Pancreas (tissue), 10 donors: ENCODE measurements at regions not wholly inside any gene's neighbourhood (a gene's known extent, or its start where the extent isn't known, plus 50 kb on each side); places are given as distances from the start of the nearest gene placed in this dataset.
A peak's percentile ranks its signal among the peaks of the same experiment; 100 is the strongest.

ENCODE experiments used
- ATAC-seq, 4 donors: fragments of 200-7000 bp; cut with Tn5 transposase; one replicate each; pipeline versions ENCODE4 v1.8.0 to v1.9.1; 2020; ENCODE audit warnings: mild to moderate bottlenecking in 4 of 4, moderate library complexity in 4 of 4
- DNase-seq, 6 donors: peaks; one replicate each; pipeline ENCODE4 v3.0.0-alpha.2; 2020
- FAIRE-seq: peaks from 2 replicates; lab custom pipeline; 2012; peaks lifted over from hg19 to GRCh38; lab: Jason Lieb, UNC
- H3K27ac ChIP-seq, 4 donors: fragments of 200-600 bp; sonication (generic); 1 replicate in 3 of 4; 2 replicates in 1 of 4; pipeline versions ENCODE4 v1.5.0 to v1.8.0; 2020
- H3K27me3 ChIP-seq, 4 donors: fragments of 200-600 bp; one replicate each; pipeline ENCODE4 v1.8.0; 2021
- H3K36me3 ChIP-seq, 3 donors: fragments of 200-600 bp; sonication (generic) in 1 of 3; one replicate each; pipeline versions ENCODE4 v1.5.0 to v1.8.0; 2020 to 2021
- H3K4me1 ChIP-seq, 3 donors: fragments of 200-600 bp; one replicate each; pipeline ENCODE4 v1.8.0; 2021
- H3K4me3 ChIP-seq, 4 donors: fragments of 200-600 bp; sonication (generic) in 2 of 4; one replicate each; pipeline versions ENCODE4 v1.5.0 to v1.8.0; 2020 to 2021
- H3K9me3 ChIP-seq, 4 donors: fragments of 200-600 bp; one replicate each; pipeline ENCODE4 v1.8.0; 2021
- WGBS, 2 donors: extraction: QIAGEN DNeasy Blood & Tissue Kit; methylation state at CpG; one replicate each; pipeline ENCODE4 v1.1.7; 2013; 5-methylcytosine and 5-hydroxymethylcytosine counted together
- intact Hi-C, 3 donors: fragments of 100-400 bp; cut with DNase I; formaldehyde crosslinking; loops; one replicate each; pipeline versions ENCODE4 v1.11.1 to v1.14.2; 2022
- TF ChIP-seq, protein P1 (sequence below), 4 donors: fragments of 200-600 bp; sonication (generic) in 3 of 4; IDR thresholded peaks; one replicate each; pipeline versions ENCODE4 v1.5.0 to v1.8.0; 2021; ENCODE audit warnings: antibody characterized with exemption in 4 of 4
- donor health status: healthy with polysubstance abuse.
- donor health status: DM: no; HTN: no; CAD: no; lungs with moderate emphysema.
- donor health status: DM: no; HTN: no; CAD: no.
- donor health status: control.
- donor health status: control.
- donor health status: Bipolar disorder and iron deficiency.
- donor health status: DM: yes; HTN: yes; CAD: no.
- donor health status: DM: no; HTN: no; CAD: no.
- donor health status: DM: no; HTN: no; CAD: no.
- donor health status: DM: yes; HTN: yes; CAD: no.

DNA sequence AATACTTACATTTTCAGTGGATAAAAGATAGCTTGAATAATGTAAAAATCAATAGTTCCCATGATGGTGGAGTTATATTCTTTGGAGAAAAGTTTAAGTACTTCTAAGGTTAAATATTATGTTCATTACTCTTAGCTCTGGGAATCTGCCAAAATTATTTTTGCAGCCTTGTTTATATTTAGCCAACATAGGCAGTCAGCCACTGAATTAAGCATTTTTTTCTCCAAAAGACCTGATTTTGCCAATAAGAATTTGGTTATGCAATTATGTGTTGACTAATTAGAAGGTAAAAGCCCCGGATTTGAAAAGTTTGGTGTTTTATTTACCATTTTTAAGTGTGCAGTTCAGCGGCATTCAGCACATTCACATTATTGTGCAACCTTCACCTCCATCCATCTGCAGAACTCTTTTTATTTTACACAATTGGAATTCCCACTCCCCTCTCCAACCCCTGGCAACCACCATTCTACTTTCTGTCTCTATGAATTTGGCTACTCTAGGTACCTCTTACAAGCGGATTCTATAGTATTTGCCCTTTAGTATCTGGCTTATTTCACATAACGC is 90.1 kb upstream of the C1QTNF9B start:
- intact Hi-C loops = no loop called here
- DNase-seq (no peak), ATAC-seq (no peak), FAIRE-seq (no peak)
- no peaks in the 10 kb centered on the region for H3K36me3 ChIP-seq
- H3K4me3 ChIP-seq = no peak overlapping the region
- no peaks in the 10 kb centered on the region for H3K9me3 ChIP-seq
- TF ChIP-seq, protein P1, sequence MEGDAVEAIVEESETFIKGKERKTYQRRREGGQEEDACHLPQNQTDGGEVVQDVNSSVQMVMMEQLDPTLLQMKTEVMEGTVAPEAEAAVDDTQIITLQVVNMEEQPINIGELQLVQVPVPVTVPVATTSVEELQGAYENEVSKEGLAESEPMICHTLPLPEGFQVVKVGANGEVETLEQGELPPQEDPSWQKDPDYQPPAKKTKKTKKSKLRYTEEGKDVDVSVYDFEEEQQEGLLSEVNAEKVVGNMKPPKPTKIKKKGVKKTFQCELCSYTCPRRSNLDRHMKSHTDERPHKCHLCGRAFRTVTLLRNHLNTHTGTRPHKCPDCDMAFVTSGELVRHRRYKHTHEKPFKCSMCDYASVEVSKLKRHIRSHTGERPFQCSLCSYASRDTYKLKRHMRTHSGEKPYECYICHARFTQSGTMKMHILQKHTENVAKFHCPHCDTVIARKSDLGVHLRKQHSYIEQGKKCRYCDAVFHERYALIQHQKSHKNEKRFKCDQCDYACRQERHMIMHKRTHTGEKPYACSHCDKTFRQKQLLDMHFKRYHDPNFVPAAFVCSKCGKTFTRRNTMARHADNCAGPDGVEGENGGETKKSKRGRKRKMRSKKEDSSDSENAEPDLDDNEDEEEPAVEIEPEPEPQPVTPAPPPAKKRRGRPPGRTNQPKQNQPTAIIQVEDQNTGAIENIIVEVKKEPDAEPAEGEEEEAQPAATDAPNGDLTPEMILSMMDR (IDR thresholded peaks at IDR 0.05) = no peak
- 64 to 70% methylated on average over 4 of the region's 4 CpGs for WGBS, 2 donors
- peaks cover 0 to 6% (median 5%) of the 10 kb centered on the region in 3 donors for H3K4me1 ChIP-seq
- no peaks in the 10 kb centered on the region for H3K27me3 ChIP-seq
- H3K27ac ChIP-seq = peak overlapping the region in 2 of 4 donors; percentile 3 to 22

DNA sequence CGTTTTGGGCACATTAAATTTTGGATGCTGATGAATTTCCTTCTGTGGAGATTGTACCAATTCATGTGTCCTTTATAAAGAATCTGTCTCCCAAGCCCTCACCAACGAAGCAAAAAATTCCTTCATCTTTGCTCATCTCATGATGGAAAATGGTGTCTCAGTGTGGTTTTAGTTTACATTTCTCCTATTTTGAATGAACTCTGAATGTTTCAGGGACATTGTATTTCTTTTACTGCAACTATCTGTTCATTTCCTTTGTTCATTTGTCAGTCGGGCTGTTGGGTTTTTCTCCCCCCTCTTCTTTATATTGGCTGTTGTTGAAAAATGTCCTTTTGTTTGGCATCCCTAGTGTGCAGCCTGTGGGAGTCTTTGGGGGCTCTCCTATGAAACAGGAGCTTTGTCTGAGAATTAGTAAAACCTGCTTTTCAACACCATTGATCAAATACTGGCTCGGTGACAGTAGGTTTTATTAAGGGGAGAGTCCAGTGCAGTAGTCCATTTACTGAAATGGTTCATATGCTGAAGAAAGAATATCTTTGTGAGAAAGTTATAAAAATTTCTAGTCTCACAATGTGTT is 91.3 kb upstream of the C1QTNF9B start:
- no peak for FAIRE-seq
- ATAC-seq = peak; percentile 17 to 78 (median 53)
- intact Hi-C loops = no loop called here

DNA sequence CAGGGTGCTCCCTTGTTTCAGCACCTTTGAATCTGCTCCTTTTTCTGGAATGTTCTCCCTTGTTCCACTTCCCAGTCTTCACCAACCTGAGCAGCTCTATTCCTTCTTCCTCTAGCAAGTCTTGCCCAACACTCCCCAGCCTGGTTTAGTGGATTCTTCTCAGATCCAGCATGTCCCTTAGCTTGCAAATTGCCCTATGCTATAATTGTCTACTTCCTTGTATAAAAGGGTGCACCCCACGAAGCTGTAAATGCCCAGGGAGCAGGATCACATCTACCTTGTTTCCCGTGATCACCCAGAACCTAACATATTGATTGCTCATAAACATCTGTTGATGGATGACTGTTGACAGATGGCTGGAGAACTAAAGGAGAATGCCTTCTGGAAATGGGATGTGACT is 93.2 kb upstream of the C1QTNF9B start:
- Histone ChIP-seq H3K27ac (no peak overlapping the region), H3K9me3 (no peaks in the 10 kb centered on the region), H3K36me3 (no peaks in the 10 kb centered on the region), H3K4me3 (no peak overlapping the region), H3K27me3 (no peaks in the 10 kb centered on the region), H3K4me1 (peaks cover 0 to 6% (median 0%) of the 10 kb centered on the region in 3 donors)
- DNase-seq = no peak
- intact Hi-C loops = no loop called here
- no peak for FAIRE-seq
- TF ChIP-seq, protein P1 (IDR thresholded peaks at IDR 0.05) = no peak
- no peak for ATAC-seq
- 20 to 42% methylated on average over 2 of the region's 2 CpGs for WGBS, 2 donors

More for the DNA sequence above, 91.3 kb upstream of the C1QTNF9B start:
- TF ChIP-seq, protein P1 (IDR thresholded peaks at IDR 0.05) = no peak
- H3K9me3 ChIP-seq = no peaks in the 10 kb centered on the region
- H3K4me3 ChIP-seq = no peak overlapping the region
- 31 to 33% methylated on average over 4 of the region's 4 CpGs for WGBS, 2 donors
- peak overlapping the region in 3 of 4 donors; percentile 27 to 49 (median 44) for H3K27ac ChIP-seq
- no peaks in the 10 kb centered on the region for H3K36me3 ChIP-seq
- peak in 1 of 6 donors; percentile 23 for DNase-seq
- H3K27me3 ChIP-seq = no peaks in the 10 kb centered on the region
- H3K4me1 ChIP-seq = peaks cover 0 to 6% (median 3%) of the 10 kb centered on the region in 3 donors

DNA sequence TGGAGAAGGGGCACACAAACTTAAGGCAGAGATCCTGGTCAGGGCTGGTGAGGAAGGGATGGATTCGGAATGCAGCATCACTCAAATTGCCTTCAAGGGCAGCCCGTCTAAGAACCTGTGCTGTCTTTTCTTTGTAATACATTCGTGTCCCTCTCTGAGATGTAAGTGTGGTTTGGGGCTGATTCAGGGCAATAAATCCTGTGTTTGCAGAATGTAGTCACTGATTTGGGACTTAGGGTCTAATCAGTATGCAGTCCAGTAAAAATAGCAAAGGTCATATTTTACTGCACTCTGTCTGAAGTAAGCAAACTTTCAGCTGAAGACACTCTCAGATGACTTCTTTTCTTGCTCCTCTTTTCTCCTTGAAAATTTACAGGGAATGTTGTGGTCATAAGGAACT is 93.8 kb upstream of the C1QTNF9B start:
- Histone ChIP-seq H3K9me3 (no peaks in the 10 kb centered on the region), H3K4me1 (peaks cover 0 to 6% (median 0%) of the 10 kb centered on the region in 3 donors), H3K4me3 (no peak overlapping the region), H3K27ac (no peak overlapping the region), H3K36me3 (no peaks in the 10 kb centered on the region), H3K27me3 (no peaks in the 10 kb centered on the region)
- TF ChIP-seq, protein P1 (IDR thresholded peaks at IDR 0.05) = no peak
- intact Hi-C loops = no loop called here
- DNase-seq (no peak), ATAC-seq (no peak), FAIRE-seq (no peak)
- WGBS, 2 donors = 52 to 61% methylated on average over 3 of the region's 3 CpGs
